IMR-90 (cell line): ENCODE measurements at regions not wholly inside any gene's neighbourhood (a gene's known extent, or its start where the extent isn't known, plus 50 kb on each side); places are given as distances from the start of the nearest gene placed in this dataset.

ENCODE experiments used
- ATAC-seq: fragments of 200-7000 bp; cut with Tn5 transposase; 2 replicates; pipeline ENCODE4 v1.9.1; 2020; ENCODE audit warnings: low read depth, mild to moderate bottlenecking, moderate library complexity
- BruUV-seq: library from RNA; stranded (reverse); fragments of 400-500 nt; replicated peaks from 2 replicates; lab custom pipeline; 2021; lab: Mats Ljungman, UMichigan
- CTCF ChIA-PET: fragments of 300-600 bp; formaldehyde crosslinking; extraction: SDS; loops from one replicate; lab custom pipeline; 2021; ENCODE audit warnings: antibody characterized with exemption; lab: Yijun Ruan, JAX
- POLR2A ChIA-PET: fragments of 300-600 bp; sonication (Branson Sonifier 250); formaldehyde crosslinking; loops from one replicate; lab custom pipeline; 2022; ENCODE audit warnings: antibody characterized with exemption; ENCODE audit not compliant: unreplicated experiment; lab: Charles Lee
- DNase-seq: peaks from one replicate; pipeline ENCODE4 v3.0.0; 2013
- H2AFZ ChIP-seq: replicated peaks from 2 replicates; pipeline ENCODE3; 2013; ENCODE audit warnings: low read length, mild to moderate bottlenecking; ENCODE audit not compliant: poor library complexity
- H2AK5ac ChIP-seq: 2 replicates; pipeline ENCODE4 v1.6.1; 2013; ENCODE audit warnings: low read depth, low read length, inconsistent platforms
- H2AK9ac ChIP-seq: replicated peaks from 2 replicates; pipeline ENCODE3; 2013; ENCODE audit warnings: mild to moderate bottlenecking, low read depth, low read length, moderate library complexity; ENCODE audit not compliant: poor library complexity
- H2BK120ac ChIP-seq: 2 replicates; pipeline ENCODE4 v1.6.1; 2013; ENCODE audit warnings: low read depth, low read length, inconsistent platforms
- H2BK15ac ChIP-seq: 3 replicates; pipeline ENCODE4 v1.6.1; 2013; ENCODE audit warnings: low read depth, low read length, inconsistent platforms
- H2BK20ac ChIP-seq: 2 replicates; pipeline ENCODE4 v1.6.1; 2013; ENCODE audit warnings: low read depth, mild to moderate bottlenecking, inconsistent platforms, low read length, moderate library complexity
- H2BK5ac ChIP-seq: 2 replicates; pipeline ENCODE4 v1.6.1; 2013; ENCODE audit warnings: mild to moderate bottlenecking, low read depth, low read length, inconsistent platforms; ENCODE audit not compliant: poor library complexity, severe bottlenecking
- H3K14ac ChIP-seq: replicated peaks from 2 replicates; pipeline ENCODE4 v1.6.1; 2013; ENCODE audit warnings: low read depth, low read length, inconsistent platforms
- H3K18ac ChIP-seq: 2 replicates; pipeline ENCODE4 v1.6.1; 2013; ENCODE audit warnings: low read depth, low read length, control low read depth
- H3K23ac ChIP-seq: 2 replicates; pipeline ENCODE4 v1.6.1; 2013; ENCODE audit warnings: low read depth, low read length, inconsistent platforms
- H3K27ac ChIP-seq: 2 replicates; pipeline ENCODE4 v1.5.1; 2013; ENCODE audit warnings: mild to moderate bottlenecking, control low read depth, low read length; ENCODE audit not compliant: insufficient read depth
- H3K27me3 ChIP-seq: 2 replicates; pipeline ENCODE4 v1.6.1; 2013; ENCODE audit warnings: low read length; ENCODE audit not compliant: control insufficient read depth, insufficient read depth
- H3K36me3 ChIP-seq: 2 replicates; pipeline ENCODE4 v1.6.1; 2013; ENCODE audit warnings: low read length, mixed read lengths; ENCODE audit not compliant: control insufficient read depth, insufficient read depth
- H3K4ac ChIP-seq: 2 replicates; pipeline ENCODE4 v1.6.1; 2013; ENCODE audit warnings: low read depth, low read length, inconsistent platforms
- H3K4me1 ChIP-seq: 2 replicates; pipeline ENCODE4 v1.6.1; 2013; ENCODE audit warnings: low read length, mixed read lengths; ENCODE audit not compliant: control insufficient read depth, insufficient read depth
- H3K4me2 ChIP-seq: 2 replicates; pipeline ENCODE4 v1.6.1; 2013; ENCODE audit warnings: low read depth, mild to moderate bottlenecking, control low read depth, low read length, moderate library complexity
- H3K4me3 ChIP-seq: 2 replicates; pipeline ENCODE4 v1.5.1; 2013; ENCODE audit warnings: low read depth, mild to moderate bottlenecking, control low read depth, low read length, moderate library complexity; ENCODE audit not compliant: insufficient read depth
- H3K56ac ChIP-seq: 2 replicates; pipeline ENCODE4 v1.6.1; 2013; ENCODE audit warnings: low read length, inconsistent platforms; ENCODE audit not compliant: insufficient read depth; ENCODE audit errors: extremely low read depth
- H3K79me1 ChIP-seq, 2 experiments: 2 replicates each; pipeline ENCODE4 v1.6.1; 2013; ENCODE audit warnings: low read length in 2 of 2, inconsistent platforms in 1 of 2, low read depth in 1 of 2
- H3K9ac ChIP-seq: 2 replicates; pipeline ENCODE4 v1.6.1; 2013; ENCODE audit warnings: low read depth, low read length, control low read depth
- H3K9me1 ChIP-seq: 2 replicates; pipeline ENCODE4 v1.6.1; 2013; ENCODE audit warnings: low read length, inconsistent platforms; ENCODE audit not compliant: insufficient read depth
- H3K9me3 ChIP-seq: 2 replicates; pipeline ENCODE4 v1.6.1; 2013; ENCODE audit warnings: low read length; ENCODE audit not compliant: control insufficient read depth, insufficient read depth
- H4K20me1 ChIP-seq: 2 replicates; pipeline ENCODE4 v1.6.1; 2013; ENCODE audit warnings: low read length, inconsistent platforms; ENCODE audit not compliant: insufficient read depth
- H4K5ac ChIP-seq: 2 replicates; pipeline ENCODE4 v1.6.1; 2013; ENCODE audit warnings: mild to moderate bottlenecking, low read depth, low read length, control low read depth
- H4K8ac ChIP-seq, 2 experiments: 2 replicates each; pipeline ENCODE4 v1.6.1; 2013; ENCODE audit warnings: low read depth in 2 of 2, low read length in 2 of 2, control low read depth in 1 of 2, inconsistent platforms in 1 of 2
- H4K91ac ChIP-seq: 2 replicates; pipeline ENCODE4 v1.6.1; 2013; ENCODE audit warnings: low read depth, low read length, inconsistent platforms; ENCODE audit not compliant: insufficient read depth
- BHLHE40 ChIP-seq: fragments of 150-350 bp; IDR thresholded peaks from 2 replicates; pipeline ENCODE4 v1.6.1; 2016; ENCODE audit warnings: mild to moderate bottlenecking, low read depth, low read length
- CEBPB ChIP-seq: IDR thresholded peaks from 2 replicates; pipeline ENCODE4 v1.6.1; 2012; ENCODE audit warnings: low read depth, low read length, improper control_type of control experiment
- CHD1 ChIP-seq: IDR thresholded peaks from 2 replicates; pipeline ENCODE4 v1.6.1; 2012; ENCODE audit warnings: low read depth, low read length, improper control_type of control experiment
- FOS ChIP-seq: fragments of 150-350 bp; IDR thresholded peaks from 2 replicates; pipeline ENCODE4 v1.6.1; 2016; ENCODE audit warnings: low read depth, low read length
- MAFK ChIP-seq: IDR thresholded peaks from 2 replicates; pipeline ENCODE4 v1.6.1; 2012; ENCODE audit warnings: low read depth, low read length, improper control_type of control experiment
- MAZ ChIP-seq: IDR thresholded peaks from 2 replicates; pipeline ENCODE4 v1.6.1; 2012; ENCODE audit warnings: low read depth, mild to moderate bottlenecking, low read length, improper control_type of control experiment, moderate library complexity, borderline replicate concordance
- MXI1 ChIP-seq: IDR thresholded peaks from 2 replicates; pipeline ENCODE4 v1.6.1; 2012; ENCODE audit warnings: low read depth, mild to moderate bottlenecking, low read length, moderate library complexity, borderline replicate concordance
- NFE2L2 ChIP-seq: fragments of 150-350 bp; IDR thresholded peaks from 2 replicates; pipeline ENCODE4 v1.6.1; 2016; ENCODE audit warnings: low read depth, mild to moderate bottlenecking, low read length
- POLR2A ChIP-seq: IDR thresholded peaks from 2 replicates; pipeline ENCODE4 v1.6.1; 2012; ENCODE audit warnings: mild to moderate bottlenecking, low read depth, low read length
- RAD21 ChIP-seq: IDR thresholded peaks from 2 replicates; pipeline ENCODE4 v1.6.1; 2012; ENCODE audit warnings: low read length, improper control_type of control experiment
- RCOR1 ChIP-seq: IDR thresholded peaks from 2 replicates; pipeline ENCODE4 v1.6.1; 2012; ENCODE audit warnings: mild to moderate bottlenecking, low read length, improper control_type of control experiment; ENCODE audit not compliant: insufficient replicate concordance
- RFX5 ChIP-seq: IDR thresholded peaks from 2 replicates; pipeline ENCODE4 v1.8.0; 2012; ENCODE audit warnings: low read depth, mild to moderate bottlenecking, low read length, moderate library complexity
- SMC3 ChIP-seq: fragments of 150-350 bp; IDR thresholded peaks from 2 replicates; pipeline ENCODE4 v1.6.1; 2016; ENCODE audit warnings: low read depth, mild to moderate bottlenecking, antibody characterized with exemption, low read length, moderate library complexity
- WGBS, 2 experiments: methylation state at CpG; one replicate each; pipeline versions ENCODE4 v1.1.5 to v1.1.7; 2013; ENCODE audit warnings: missing lambda C conversion rate in 2 of 2; ENCODE audit not compliant: insufficient read length in 1 of 2; ENCODE audit errors: extremely low coverage in 2 of 2; 5-methylcytosine and 5-hydroxymethylcytosine counted together
- dilution Hi-C: fragments of 300-500 bp; cut with HindIII; formaldehyde crosslinking; loops from one replicate; pipeline ENCODE4 v1.14.3; 2018; ENCODE audit warnings: low sequenced_read_pairs; ENCODE audit not compliant: unreplicated experiment
- in situ Hi-C: fragments of 300-500 bp; cut with MboI; formaldehyde crosslinking; loops from 3 replicates; pipeline ENCODE4 v1.14.3; 2019; ENCODE audit warnings: low sequenced_read_pairs, inconsistent platforms, mixed read lengths
- intact Hi-C: fragments of 100-400 bp; cut with micrococcal nuclease; formaldehyde crosslinking; loops from 2 replicates; pipeline ENCODE4 v1.10.0; 2022
- TF ChIP-seq, protein P1 (sequence below): conservative IDR thresholded peaks from 2 replicates; pipeline ENCODE4 v1.5.1; 2012; ENCODE audit warnings: mild to moderate bottlenecking, low read depth, low read length, improper control_type of control experiment
- TF ChIP-seq, protein P2 (sequence below): fragments of 150-350 bp; IDR thresholded peaks from 2 replicates; pipeline ENCODE4 v1.6.1; 2017; ENCODE audit warnings: mild to moderate bottlenecking, antibody characterized with exemption, low read length, low read depth
- TF ChIP-seq, protein P3 (sequence below): fragments of 150-350 bp; IDR thresholded peaks from 2 replicates; pipeline ENCODE4 v1.6.1; 2016; ENCODE audit warnings: low read depth, mild to moderate bottlenecking, low read length, moderate library complexity, borderline replicate concordance

DNA sequence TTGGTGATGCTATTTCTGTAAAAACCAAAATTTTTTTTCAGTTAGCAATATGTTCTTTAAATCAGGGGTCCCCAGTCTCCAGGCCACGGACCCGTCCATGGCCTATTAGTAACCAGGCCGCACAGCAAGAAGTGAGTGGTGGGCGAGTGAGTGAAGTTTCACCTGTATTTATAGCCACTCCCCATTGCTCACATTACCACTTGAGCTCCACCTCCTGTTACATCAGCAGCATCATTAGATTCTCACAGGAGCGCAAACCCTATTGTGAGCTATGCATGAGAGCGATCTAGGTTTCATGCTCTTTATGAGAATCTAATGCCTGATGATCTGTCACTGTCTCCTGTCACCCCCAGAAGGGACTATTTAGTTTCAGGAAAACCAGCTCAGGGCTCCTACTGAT, 58.9 kb upstream of the SLC7A1 start:
- no peak overlapping the region for H3K9ac ChIP-seq
- H3K9me1 ChIP-seq, result no peaks in the 10 kb centered on the region
- no peak overlapping the region for H3K56ac ChIP-seq
- H4K91ac ChIP-seq, result no peak overlapping the region
- H3K79me1 ChIP-seq, result no peaks in the 10 kb centered on the region
- ChIA-PET POLR2A (no interaction called here), CTCF (no interaction called here)
- H3K27ac ChIP-seq, result no peak overlapping the region
- H3K14ac ChIP-seq, result no peak overlapping the region
- H2AK9ac ChIP-seq, result no peak overlapping the region
- no peak overlapping the region for H3K4ac ChIP-seq
- WGBS, 2 experiments, result 100% methylated on average over 1 of the region's 6 CpGs; no CpG with 5 or more reads in 1 of the 2 experiments
- DNase-seq, result no peak
- H3K4me2 ChIP-seq, result no peak overlapping the region
- in situ Hi-C loops (no loop called here), dilution Hi-C loops (no loop called here), intact Hi-C loops (no loop called here)
- no peaks in the 10 kb centered on the region for H3K36me3 ChIP-seq
- H2AK5ac ChIP-seq, result no peak overlapping the region
- TF ChIP-seq RAD21 (no peak), FOS (no peak), NFE2L2 (no peak), RCOR1 (no peak), MAFK (no peak), SMC3 (no peak), RFX5 (no peak), MXI1 (no peak), BHLHE40 (no peak), CEBPB (no peak), POLR2A (no peak), MAZ (no peak), CHD1 (no peak)
- TF ChIP-seq, protein P1, sequence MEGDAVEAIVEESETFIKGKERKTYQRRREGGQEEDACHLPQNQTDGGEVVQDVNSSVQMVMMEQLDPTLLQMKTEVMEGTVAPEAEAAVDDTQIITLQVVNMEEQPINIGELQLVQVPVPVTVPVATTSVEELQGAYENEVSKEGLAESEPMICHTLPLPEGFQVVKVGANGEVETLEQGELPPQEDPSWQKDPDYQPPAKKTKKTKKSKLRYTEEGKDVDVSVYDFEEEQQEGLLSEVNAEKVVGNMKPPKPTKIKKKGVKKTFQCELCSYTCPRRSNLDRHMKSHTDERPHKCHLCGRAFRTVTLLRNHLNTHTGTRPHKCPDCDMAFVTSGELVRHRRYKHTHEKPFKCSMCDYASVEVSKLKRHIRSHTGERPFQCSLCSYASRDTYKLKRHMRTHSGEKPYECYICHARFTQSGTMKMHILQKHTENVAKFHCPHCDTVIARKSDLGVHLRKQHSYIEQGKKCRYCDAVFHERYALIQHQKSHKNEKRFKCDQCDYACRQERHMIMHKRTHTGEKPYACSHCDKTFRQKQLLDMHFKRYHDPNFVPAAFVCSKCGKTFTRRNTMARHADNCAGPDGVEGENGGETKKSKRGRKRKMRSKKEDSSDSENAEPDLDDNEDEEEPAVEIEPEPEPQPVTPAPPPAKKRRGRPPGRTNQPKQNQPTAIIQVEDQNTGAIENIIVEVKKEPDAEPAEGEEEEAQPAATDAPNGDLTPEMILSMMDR, result no peak
- TF ChIP-seq, protein P2, sequence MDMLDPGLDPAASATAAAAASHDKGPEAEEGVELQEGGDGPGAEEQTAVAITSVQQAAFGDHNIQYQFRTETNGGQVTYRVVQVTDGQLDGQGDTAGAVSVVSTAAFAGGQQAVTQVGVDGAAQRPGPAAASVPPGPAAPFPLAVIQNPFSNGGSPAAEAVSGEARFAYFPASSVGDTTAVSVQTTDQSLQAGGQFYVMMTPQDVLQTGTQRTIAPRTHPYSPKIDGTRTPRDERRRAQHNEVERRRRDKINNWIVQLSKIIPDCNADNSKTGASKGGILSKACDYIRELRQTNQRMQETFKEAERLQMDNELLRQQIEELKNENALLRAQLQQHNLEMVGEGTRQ, result no peak
- TF ChIP-seq, protein P3, sequence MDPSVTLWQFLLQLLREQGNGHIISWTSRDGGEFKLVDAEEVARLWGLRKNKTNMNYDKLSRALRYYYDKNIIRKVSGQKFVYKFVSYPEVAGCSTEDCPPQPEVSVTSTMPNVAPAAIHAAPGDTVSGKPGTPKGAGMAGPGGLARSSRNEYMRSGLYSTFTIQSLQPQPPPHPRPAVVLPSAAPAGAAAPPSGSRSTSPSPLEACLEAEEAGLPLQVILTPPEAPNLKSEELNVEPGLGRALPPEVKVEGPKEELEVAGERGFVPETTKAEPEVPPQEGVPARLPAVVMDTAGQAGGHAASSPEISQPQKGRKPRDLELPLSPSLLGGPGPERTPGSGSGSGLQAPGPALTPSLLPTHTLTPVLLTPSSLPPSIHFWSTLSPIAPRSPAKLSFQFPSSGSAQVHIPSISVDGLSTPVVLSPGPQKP, result no peak
- H3K27me3 ChIP-seq, result no peaks in the 10 kb centered on the region
- H2BK120ac ChIP-seq, result no peak overlapping the region
- no peak overlapping the region for H4K5ac ChIP-seq
- H4K8ac ChIP-seq, result no peak overlapping the region
- no peak overlapping the region for H3K23ac ChIP-seq
- no peak for ATAC-seq
- H4K20me1 ChIP-seq, result no peaks in the 10 kb centered on the region
- no peak overlapping the region for H2BK15ac ChIP-seq
- no peak overlapping the region for H2BK5ac ChIP-seq
- H3K9me3 ChIP-seq, result no peaks in the 10 kb centered on the region
- H2AFZ ChIP-seq, result no peak overlapping the region
- no peaks in the 10 kb centered on the region for H3K4me1 ChIP-seq
- no peak overlapping the region for H2BK20ac ChIP-seq
- BruUV-seq, result no TSS peak
- H3K4me3 ChIP-seq, result no peak overlapping the region
- H3K18ac ChIP-seq, result no peak overlapping the region
